A673 (cell line): ENCODE measurements at regions not wholly inside any gene's neighbourhood (a gene's known extent, or its start where the extent isn't known, plus 50 kb on each side); places are given as distances from the start of the nearest gene placed in this dataset.

Experiments
- CTCF ChIP-seq: fragments of 300-800, 200-600 bp; sonication (generic); conservative IDR thresholded peaks from 2 replicates; pipeline ENCODE4 v1.5.1; 2017; ENCODE audit warnings: low read depth, mild to moderate bottlenecking, antibody characterized with exemption, low read length, moderate library complexity, mixed read lengths
- EZH2 ChIP-seq: fragments of 200-600 bp; sonication (generic); IDR thresholded peaks from 2 replicates; pipeline ENCODE4 v1.6.1; 2017; ENCODE audit warnings: borderline replicate concordance, low read depth, mild to moderate bottlenecking, mixed read lengths, antibody characterized with exemption, low read length; ENCODE audit not compliant: poor library complexity, severe bottlenecking

- TF ChIP-seq CTCF (no peak), EZH2 (no peak)
Measured at GRCh38 chr12:84605983-84606382, 306.6 kb downstream of the SLC6A15 start.
